Caco-2 (cell line): ENCODE measurements at regions not wholly inside any gene's neighbourhood (a gene's known extent, or its start where the extent isn't known, plus 50 kb on each side); places are given as distances from the start of the nearest gene placed in this dataset.

ENCODE experiments used
- BruUV-seq: library from RNA; stranded (reverse); fragments of 400-500 nt; replicated peaks from 2 replicates; lab custom pipeline; 2021; lab: Mats Ljungman, UMichigan
- CTCF ChIA-PET: fragments of 300-600 bp; sonication (Branson Sonifier 250); formaldehyde crosslinking; loops from one replicate; lab custom pipeline; 2022; ENCODE audit warnings: antibody characterized with exemption; lab: Charles Lee
- POLR2A ChIA-PET: fragments of 300-600 bp; sonication (Branson Sonifier 250); formaldehyde crosslinking; loops from one replicate; lab custom pipeline; 2022; ENCODE audit warnings: antibody characterized with exemption; lab: Charles Lee
- DNase-seq, 2 experiments: peaks; one replicate each; pipeline versions ENCODE4 v3.0.0 to v3.0.0-alpha.2; 2020 to 2022
- H3K27me3 ChIP-seq: replicated peaks from 2 replicates; pipeline ENCODE4 v1.6.0; 2011; ENCODE audit warnings: low read length; ENCODE audit not compliant: control insufficient read depth, insufficient read depth
- H3K36me3 ChIP-seq: 2 replicates; pipeline ENCODE4 v1.5.1; 2011; ENCODE audit warnings: low read length; ENCODE audit not compliant: control insufficient read depth, insufficient read depth
- H3K4me1 ChIP-seq: fragments of 250-450 bp; sonication (Bioruptor Pico); 2 replicates; pipeline ENCODE4 v1.5.1; 2020; ENCODE audit warnings: mild to moderate bottlenecking
- H3K4me3 ChIP-seq: 2 replicates; pipeline ENCODE4 v1.5.1; 2011; ENCODE audit warnings: low read depth, mild to moderate bottlenecking, control low read depth, low read length
- H3K9me3 ChIP-seq: fragments of 250-450 bp; sonication (Bioruptor Pico); 2 replicates; pipeline ENCODE4 v1.5.1; 2020; ENCODE audit warnings: mild to moderate bottlenecking, moderate library complexity
- H3K27ac Mint-ChIP-seq: one replicate; pipeline ENCODE4 v1.8.0; 2022; ENCODE audit warnings: mixed read lengths; ENCODE audit not compliant: unreplicated experiment
- H3K27me3 Mint-ChIP-seq: one replicate; pipeline ENCODE4 v1.8.0; 2022; ENCODE audit warnings: mixed read lengths; ENCODE audit not compliant: insufficient read depth, unreplicated experiment
- H3K36me3 Mint-ChIP-seq: one replicate; pipeline ENCODE4 v1.8.0; 2022; ENCODE audit warnings: mild to moderate bottlenecking, mixed read lengths; ENCODE audit not compliant: insufficient read depth, unreplicated experiment
- H3K4me1 Mint-ChIP-seq: one replicate; pipeline ENCODE4 v1.8.0; 2022; ENCODE audit warnings: low read depth, mixed read lengths; ENCODE audit not compliant: unreplicated experiment
- H3K4me3 Mint-ChIP-seq: one replicate; pipeline ENCODE4 v1.8.0; 2022; ENCODE audit warnings: mild to moderate bottlenecking, moderate library complexity, mixed read lengths; ENCODE audit not compliant: unreplicated experiment
- H3K9me3 Mint-ChIP-seq: one replicate; pipeline ENCODE4 v1.8.0; 2022; ENCODE audit warnings: mixed read lengths; ENCODE audit not compliant: unreplicated experiment
- CTCF ChIP-seq, 2 experiments: fragments of 200-600 bp in 1 of 2; IDR thresholded peaks; 1 replicate in 1 of 2; 2 replicates in 1 of 2; pipeline versions ENCODE4 v1.5.1 to v1.8.0; 2011 to 2022; ENCODE audit warnings: antibody characterized with exemption in 1 of 2, control low read depth in 1 of 2, inconsistent platforms in 1 of 2, low read depth in 1 of 2, low read length in 1 of 2, mild to moderate bottlenecking in 1 of 2, moderate library complexity in 1 of 2; ENCODE audit not compliant: insufficient read depth in 1 of 2, severe bottlenecking in 1 of 2, unreplicated experiment in 1 of 2
- intact Hi-C: fragments of 100-400 bp; cut with micrococcal nuclease; formaldehyde crosslinking; loops from one replicate; pipeline ENCODE4 v1.10.0; 2022; ENCODE audit not compliant: unreplicated experiment

- CTCF ChIA-PET, result interaction anchor here (1.0 to 1.8 kb wide), 5 partner anchors 120 to 207 kb away, joined by 3 to 17 read pairs (median 6); no protein-coding TSS in a partner anchor
- no peak for TF ChIP-seq CTCF (IDR thresholded peaks at IDR 0.05; ENCODE audit: insufficient read depth in 1 of 2, low read depth in 1 of 2, low read length in 1 of 2, severe bottlenecking in 1 of 2, unreplicated experiment in 1 of 2)
Observed at GRCh38 chr10:60648761-60649160, 129.5 kb upstream of the CDK1 start.

GRCh38 chr10:60646966-60647796 is 131.1 kb upstream of the CDK1 start:
- ChIA-PET POLR2A (no interaction called here), CTCF (interaction anchor here (0.7 to 2.0 kb wide), 10 partner anchors 13 to 547 kb away, joined by 3 to 15 read pairs (median 4); no protein-coding TSS in a partner anchor)
- no peaks in the 10 kb centered on the region for H3K9me3 ChIP-seq
- H3K9me3 Mint-ChIP-seq, result no peaks in the 10 kb centered on the region
- intact Hi-C loops, result loop anchor here (1.0 to 5.0 kb wide), 4 partner anchors 98 to 540 kb away; no protein-coding TSS in a partner anchor
- peaks cover 39% of the 10 kb centered on the region for H3K4me1 ChIP-seq
- no peak overlapping the region for H3K4me3 ChIP-seq
- H3K27me3 ChIP-seq, result no peaks in the 10 kb centered on the region
- no peaks in the 10 kb centered on the region for H3K36me3 Mint-ChIP-seq
- H3K27ac Mint-ChIP-seq, result no peak overlapping the region
- DNase-seq, result peak; percentile 52 to 77
- no peaks in the 10 kb centered on the region for H3K36me3 ChIP-seq
- no peaks in the 10 kb centered on the region for H3K27me3 Mint-ChIP-seq
- peak; percentile 82 to 97 for TF ChIP-seq CTCF (IDR thresholded peaks at IDR 0.05; ENCODE audit: insufficient read depth in 1 of 2, low read depth in 1 of 2, low read length in 1 of 2, severe bottlenecking in 1 of 2, unreplicated experiment in 1 of 2)
- no TSS peak for BruUV-seq
- peaks cover 35% of the 10 kb centered on the region for H3K4me1 Mint-ChIP-seq
- H3K4me3 Mint-ChIP-seq, result no peak overlapping the region

More at GRCh38 chr10:60648761-60649160, 129.5 kb upstream of the CDK1 start:
- Histone ChIP-seq H3K9me3 (no peaks in the 10 kb centered on the region), H3K4me1 (peaks cover 39% of the 10 kb centered on the region), H3K27me3 (no peaks in the 10 kb centered on the region), H3K4me3 (no peak overlapping the region), H3K36me3 (no peaks in the 10 kb centered on the region)
- H3K27ac Mint-ChIP-seq, result no peak overlapping the region
- no peaks in the 10 kb centered on the region for H3K27me3 Mint-ChIP-seq
- H3K4me1 Mint-ChIP-seq, result peaks cover 39% of the 10 kb centered on the region
- POLR2A ChIA-PET, result interaction anchor here (0.6 to 0.9 kb wide), 2 partner anchors 32 to 129 kb away, joined by 3 read pairs; partner anchors contain the start of gene CDK1
- H3K4me3 Mint-ChIP-seq, result no peak overlapping the region
- no TSS peak for BruUV-seq
- H3K36me3 Mint-ChIP-seq, result no peaks in the 10 kb centered on the region
- H3K9me3 Mint-ChIP-seq, result no peaks in the 10 kb centered on the region
- intact Hi-C loops, result loop anchor here (1.0 to 5.0 kb wide), 3 partner anchors 121 to 541 kb away; no protein-coding TSS in a partner anchor
- no peak for DNase-seq

- H3K4me3 ChIP-seq, result no peak overlapping the region
- POLR2A ChIA-PET, result no interaction called here
- DNase-seq, result no peak
- TF ChIP-seq CTCF (IDR thresholded peaks at IDR 0.05; ENCODE audit: insufficient read depth in 1 of 2, low read depth in 1 of 2, low read length in 1 of 2, severe bottlenecking in 1 of 2, unreplicated experiment in 1 of 2), result no peak
- H3K27me3 ChIP-seq, result no peaks in the 10 kb centered on the region
- peaks cover 39% of the 10 kb centered on the region for H3K4me1 ChIP-seq
- no peaks in the 10 kb centered on the region for H3K36me3 Mint-ChIP-seq
- BruUV-seq, result no TSS peak
- intact Hi-C loops, result loop anchor here (5.0 kb wide), 2 partner anchors 409 to 539 kb away; no protein-coding TSS in a partner anchor
- no peaks in the 10 kb centered on the region for H3K9me3 ChIP-seq
- no peaks in the 10 kb centered on the region for H3K9me3 Mint-ChIP-seq
- H3K27ac Mint-ChIP-seq, result no peak overlapping the region
- CTCF ChIA-PET, result interaction anchor here (0.8 to 2.0 kb wide), 6 partner anchors 18 to 442 kb away, joined by 3 to 15 read pairs (median 6); no protein-coding TSS in a partner anchor
- no peaks in the 10 kb centered on the region for H3K36me3 ChIP-seq
- peaks cover 33% of the 10 kb centered on the region for H3K4me1 Mint-ChIP-seq
- H3K27me3 Mint-ChIP-seq, result no peaks in the 10 kb centered on the region
- H3K4me3 Mint-ChIP-seq, result no peak overlapping the region
Observed at GRCh38 chr10:60645980-60646379, 132.3 kb upstream of the CDK1 start.
